Dedifferentiated amniotic fluid mesenchymal stem cell (primary cell): ENCODE measurements at regions not wholly inside any gene's neighbourhood (a gene's known extent, or its start where the extent isn't known, plus 50 kb on each side); places are given as distances from the start of the nearest gene placed in this dataset.
A peak's percentile ranks its signal among the peaks of the same experiment; 100 is the strongest.

Experiments
- DNase-seq: peaks from one replicate; pipeline ENCODE4 v3.0.0-alpha.2; 2016; ENCODE audit errors: extremely low spot score

- peak; percentile 48 for DNase-seq
Observed at GRCh38 chr2:222146488-222146887, 152.3 kb downstream of the PAX3 start.

- peak; percentile 18 for DNase-seq
Observed at GRCh38 chr2:222142027-222142426, 156.8 kb downstream of the PAX3 start.

GRCh38 chr2:222136106-222136630 lies 162.6 kb downstream of the PAX3 start:
- DNase-seq, result no peak

GRCh38 chr2:222134654-222135053 lies 164.1 kb downstream of the PAX3 start:
- DNase-seq, result no peak

GRCh38 chr2:222133897-222134296 lies 164.9 kb downstream of the PAX3 start:
- no peak for DNase-seq

- peak; percentile 39 for DNase-seq
Observed at GRCh38 chr2:222130855-222131254, 167.9 kb downstream of the PAX3 start.

- peak; percentile 57 for DNase-seq
Observed at GRCh38 chr2:222127660-222128059, 171.1 kb downstream of the PAX3 start.

GRCh38 chr2:222120933-222121332 lies 177.9 kb downstream of the PAX3 start:
- DNase-seq, result no peak

- DNase-seq, result no peak
Observed at GRCh38 chr2:222115296-222115695, 183.5 kb downstream of the PAX3 start.

- peak; percentile 52 for DNase-seq
Observed at GRCh38 chr2:222108957-222109585, 189.7 kb downstream of the PAX3 start.

- no peak for DNase-seq
Observed at GRCh38 chr2:222108497-222108896, 190.3 kb downstream of the PAX3 start.

- no peak for DNase-seq
Observed at GRCh38 chr2:222105046-222105445, 193.8 kb downstream of the PAX3 start.

- no peak for DNase-seq
Observed at GRCh38 chr2:222102575-222103349, 196.0 kb downstream of the PAX3 start.

- DNase-seq, result no peak
Observed at GRCh38 chr2:222100704-222101699, 197.8 kb downstream of the PAX3 start.

- DNase-seq, result no peak
Observed at GRCh38 chr2:222088561-222088960, 210.2 kb downstream of the PAX3 start.

- no peak for DNase-seq
Observed at GRCh38 chr2:222087998-222088397, 210.8 kb downstream of the PAX3 start.

GRCh38 chr2:222082201-222082600 lies 216.6 kb downstream of the PAX3 start:
- DNase-seq, result no peak

- DNase-seq, result no peak
Observed at GRCh38 chr2:222080141-222080540, 218.7 kb downstream of the PAX3 start.

GRCh38 chr2:222076973-222077690 lies 221.7 kb downstream of the PAX3 start:
- DNase-seq, result no peak

GRCh38 chr2:222074674-222075073 lies 224.1 kb downstream of the PAX3 start:
- DNase-seq, result no peak

- DNase-seq, result no peak
Observed at GRCh38 chr2:222071911-222072310, 226.9 kb downstream of the PAX3 start.
